ENCODE measurements at regions not wholly inside any gene's neighbourhood (a gene's known extent, or its start where the extent isn't known, plus 50 kb on each side); places are given as distances from the start of the nearest gene placed in this dataset.

DNA sequence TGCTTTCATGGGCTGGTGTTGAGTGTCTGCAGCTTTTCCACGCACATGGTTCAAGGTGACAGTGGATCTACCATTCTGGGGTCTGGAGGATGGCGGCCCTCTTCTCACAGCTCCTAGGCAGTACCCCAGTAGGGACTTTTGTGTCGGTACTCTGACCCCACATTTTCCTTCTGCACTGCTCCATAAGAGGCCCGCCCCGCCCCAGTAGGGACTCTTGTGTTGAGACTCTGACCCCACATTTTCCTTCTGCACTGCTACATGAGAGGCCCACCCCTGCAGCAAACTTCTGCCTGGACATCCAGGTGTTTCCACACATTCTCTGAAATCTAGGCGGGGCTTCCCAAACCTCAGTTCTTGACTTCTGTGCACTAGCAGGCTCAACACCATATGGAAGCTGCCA is 383.4 kb upstream of the MEIS2 start:
- no peak overlapping the region for H3K27ac ChIP-seq
- H3K9me3 ChIP-seq: no peaks in the 10 kb centered on the region
- H3K36me3 ChIP-seq: no peaks in the 10 kb centered on the region
- no peak overlapping the region for H3K4me3 ChIP-seq
- no peak for DNase-seq (ENCODE audit: low spot score)
- no peaks in the 10 kb centered on the region for H3K27me3 ChIP-seq (replicated peaks; ENCODE audit: insufficient read depth)
- no peaks in the 10 kb centered on the region for H3K4me1 ChIP-seq (ENCODE audit: control insufficient read depth in 1 of 2, low read depth in 2 of 2)
- TF ChIP-seq, protein P1, sequence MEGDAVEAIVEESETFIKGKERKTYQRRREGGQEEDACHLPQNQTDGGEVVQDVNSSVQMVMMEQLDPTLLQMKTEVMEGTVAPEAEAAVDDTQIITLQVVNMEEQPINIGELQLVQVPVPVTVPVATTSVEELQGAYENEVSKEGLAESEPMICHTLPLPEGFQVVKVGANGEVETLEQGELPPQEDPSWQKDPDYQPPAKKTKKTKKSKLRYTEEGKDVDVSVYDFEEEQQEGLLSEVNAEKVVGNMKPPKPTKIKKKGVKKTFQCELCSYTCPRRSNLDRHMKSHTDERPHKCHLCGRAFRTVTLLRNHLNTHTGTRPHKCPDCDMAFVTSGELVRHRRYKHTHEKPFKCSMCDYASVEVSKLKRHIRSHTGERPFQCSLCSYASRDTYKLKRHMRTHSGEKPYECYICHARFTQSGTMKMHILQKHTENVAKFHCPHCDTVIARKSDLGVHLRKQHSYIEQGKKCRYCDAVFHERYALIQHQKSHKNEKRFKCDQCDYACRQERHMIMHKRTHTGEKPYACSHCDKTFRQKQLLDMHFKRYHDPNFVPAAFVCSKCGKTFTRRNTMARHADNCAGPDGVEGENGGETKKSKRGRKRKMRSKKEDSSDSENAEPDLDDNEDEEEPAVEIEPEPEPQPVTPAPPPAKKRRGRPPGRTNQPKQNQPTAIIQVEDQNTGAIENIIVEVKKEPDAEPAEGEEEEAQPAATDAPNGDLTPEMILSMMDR (IDR thresholded peaks at IDR 0.05): no peak
- ATAC-seq (ENCODE audit: insufficient number of reproducible peaks, low FRiP score, low read depth): no peak

DNA sequence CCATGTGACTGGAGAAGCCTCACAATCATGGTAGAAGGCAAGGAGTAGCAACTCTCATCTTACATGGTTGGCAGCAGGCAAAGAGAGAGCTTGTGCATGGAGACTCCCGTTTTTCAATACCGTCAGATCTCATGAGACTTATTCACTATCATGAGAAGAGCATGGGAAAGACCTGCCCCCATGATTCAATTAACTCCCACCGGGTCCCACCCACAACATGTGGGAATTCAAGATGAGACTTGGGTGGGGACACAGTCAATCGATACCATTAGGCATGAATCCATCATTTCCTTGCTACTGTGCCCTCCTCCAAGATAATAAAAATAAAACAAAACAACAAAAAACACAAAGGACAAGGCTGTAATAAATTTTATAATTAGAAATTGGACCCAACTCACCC is 384.7 kb upstream of the MEIS2 start:
- H3K4me3 ChIP-seq: no peak overlapping the region
- no peaks in the 10 kb centered on the region for H3K36me3 ChIP-seq
- DNase-seq (ENCODE audit: low spot score): no peak
- no peak overlapping the region for H3K27ac ChIP-seq
- H3K9me3 ChIP-seq: no peaks in the 10 kb centered on the region
- no peaks in the 10 kb centered on the region for H3K4me1 ChIP-seq (ENCODE audit: control insufficient read depth in 1 of 2, low read depth in 2 of 2)
- H3K27me3 ChIP-seq (replicated peaks; ENCODE audit: insufficient read depth): no peaks in the 10 kb centered on the region
- no peak for ATAC-seq (ENCODE audit: insufficient number of reproducible peaks, low FRiP score, low read depth)
- TF ChIP-seq, protein P1 (IDR thresholded peaks at IDR 0.05): no peak

DNA sequence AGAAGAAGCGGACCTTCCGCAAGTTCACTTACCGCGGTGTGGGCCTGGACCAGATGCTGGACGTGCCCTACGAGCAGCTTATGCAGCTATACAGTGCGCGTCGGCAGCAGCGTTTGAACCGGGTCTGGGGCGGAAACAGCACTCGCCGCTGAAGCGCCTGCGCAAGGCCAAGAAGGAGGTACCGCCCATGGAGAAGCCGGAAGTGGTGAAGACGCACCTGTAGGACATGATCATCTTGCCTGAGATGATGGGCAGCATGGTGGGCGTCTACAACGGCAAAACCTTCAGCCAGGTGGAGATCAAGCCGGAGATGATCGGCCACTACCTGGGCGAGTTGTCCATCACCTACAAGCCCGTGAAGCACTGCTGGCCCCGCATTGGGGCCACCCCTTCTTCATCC is 390.4 kb upstream of the MEIS2 start:
- Histone ChIP-seq H3K9me3 (no peaks in the 10 kb centered on the region), H3K4me3 (no peak overlapping the region), H3K27ac (no peak overlapping the region), H3K36me3 (no peaks in the 10 kb centered on the region), H3K27me3 (replicated peaks; ENCODE audit: insufficient read depth) (no peaks in the 10 kb centered on the region), H3K4me1 (ENCODE audit: control insufficient read depth in 1 of 2, low read depth in 2 of 2) (no peaks in the 10 kb centered on the region)
- no peak for DNase-seq (ENCODE audit: low spot score)
- TF ChIP-seq, protein P1 (IDR thresholded peaks at IDR 0.05): no peak
- ATAC-seq (ENCODE audit: insufficient number of reproducible peaks, low FRiP score, low read depth): no peak

DNA sequence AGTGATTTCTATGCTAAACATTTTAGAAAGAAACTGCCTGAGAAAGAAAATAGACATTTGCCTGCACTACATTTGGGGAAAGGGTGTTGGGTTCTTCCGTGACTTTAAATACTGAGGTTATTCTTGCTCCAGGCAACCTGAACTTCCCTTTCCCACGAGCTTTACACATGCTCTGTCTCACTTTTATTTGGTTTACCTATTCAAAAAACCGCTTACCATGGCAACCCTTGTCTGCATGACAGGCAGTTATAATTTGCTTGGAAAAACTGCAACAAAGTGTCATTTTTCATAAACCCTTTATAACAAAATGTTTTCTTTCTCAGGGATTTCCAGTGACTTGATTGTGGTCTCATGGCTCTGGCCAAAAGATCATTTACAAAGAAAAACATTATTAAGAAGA is 416.3 kb upstream of the MEIS2 start:
- ATAC-seq (ENCODE audit: insufficient number of reproducible peaks, low FRiP score, low read depth) (no peak), DNase-seq (ENCODE audit: low spot score) (no peak)
- no peaks in the 10 kb centered on the region for H3K36me3 ChIP-seq
- H3K27ac ChIP-seq: no peak overlapping the region
- no peaks in the 10 kb centered on the region for H3K9me3 ChIP-seq
- no peaks in the 10 kb centered on the region for H3K4me1 ChIP-seq (ENCODE audit: control insufficient read depth in 1 of 2, low read depth in 2 of 2)
- no peaks in the 10 kb centered on the region for H3K27me3 ChIP-seq (replicated peaks; ENCODE audit: insufficient read depth)
- TF ChIP-seq, protein P1 (IDR thresholded peaks at IDR 0.05): no peak
- no peak overlapping the region for H3K4me3 ChIP-seq

DNA sequence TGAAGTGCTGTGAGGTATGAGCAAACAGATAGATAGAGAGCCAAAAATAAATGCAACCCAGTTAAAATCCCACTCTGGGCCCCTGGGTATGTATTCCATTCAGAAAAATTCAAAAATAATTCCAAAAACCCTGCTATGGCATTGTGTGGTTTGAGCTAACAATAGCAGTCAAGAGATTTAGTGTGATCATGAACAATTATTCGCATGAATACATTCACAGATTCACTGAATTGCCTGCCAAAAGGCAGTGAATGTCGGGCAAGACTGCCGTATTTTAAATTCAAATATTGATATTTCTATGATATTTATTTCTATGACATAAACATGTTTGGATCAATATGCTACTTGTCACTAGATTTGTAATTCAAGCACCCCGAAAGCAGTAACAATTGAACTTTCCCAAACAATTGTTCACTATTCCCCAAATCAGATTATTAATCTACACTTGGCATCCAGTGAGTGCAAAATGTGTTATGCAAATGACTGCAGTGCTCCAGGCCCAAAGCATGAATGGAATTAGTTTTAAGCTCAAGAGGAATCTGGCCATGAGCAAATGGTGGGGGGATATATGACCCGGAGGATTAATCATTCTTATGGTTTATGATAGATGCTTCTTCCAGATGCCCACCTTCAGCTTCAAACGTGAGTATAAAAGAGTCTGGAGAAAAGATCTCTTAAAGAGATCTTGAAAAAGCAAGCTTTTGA is 417.0 kb upstream of the MEIS2 start:
- DNase-seq (ENCODE audit: low spot score): no peak
- Histone ChIP-seq H3K9me3 (no peaks in the 10 kb centered on the region), H3K36me3 (no peaks in the 10 kb centered on the region), H3K27ac (no peak overlapping the region), H3K4me1 (ENCODE audit: control insufficient read depth in 1 of 2, low read depth in 2 of 2) (no peaks in the 10 kb centered on the region), H3K27me3 (replicated peaks; ENCODE audit: insufficient read depth) (no peaks in the 10 kb centered on the region), H3K4me3 (no peak overlapping the region)
- ATAC-seq (ENCODE audit: insufficient number of reproducible peaks, low FRiP score, low read depth): no peak
- TF ChIP-seq, protein P1 (IDR thresholded peaks at IDR 0.05): no peak
